ENCODE measurements at regions not wholly inside any gene's neighbourhood (a gene's known extent, or its start where the extent isn't known, plus 50 kb on each side); places are given as distances from the start of the nearest gene placed in this dataset.

- no peak for TF ChIP-seq POLR2A (IDR thresholded peaks at IDR 0.05)
- no peak for TF ChIP-seq CTCF (IDR thresholded peaks at IDR 0.05)
Observed at GRCh38 chr10:81306971-81307782, 567.8 kb upstream of the NRG3 start.

Measured in breast epithelium (tissue), 3 donors.